NCI-H187 treated with DMSO at 0.1 percent for 48 hours (cell line): ENCODE measurements at regions not wholly inside any gene's neighbourhood (a gene's known extent, or its start where the extent isn't known, plus 50 kb on each side); places are given as distances from the start of the nearest gene placed in this dataset.
"Not testable (repeated sequence)": the region's sequence is repeated elsewhere in the genome, so short reads cannot be mapped to it uniquely, and the experiment has no call there.

Source experiments
- DNase-seq: peaks from one replicate; lab custom pipeline; 2025; lab: John Stamatoyannopoulos, UW

DNA sequence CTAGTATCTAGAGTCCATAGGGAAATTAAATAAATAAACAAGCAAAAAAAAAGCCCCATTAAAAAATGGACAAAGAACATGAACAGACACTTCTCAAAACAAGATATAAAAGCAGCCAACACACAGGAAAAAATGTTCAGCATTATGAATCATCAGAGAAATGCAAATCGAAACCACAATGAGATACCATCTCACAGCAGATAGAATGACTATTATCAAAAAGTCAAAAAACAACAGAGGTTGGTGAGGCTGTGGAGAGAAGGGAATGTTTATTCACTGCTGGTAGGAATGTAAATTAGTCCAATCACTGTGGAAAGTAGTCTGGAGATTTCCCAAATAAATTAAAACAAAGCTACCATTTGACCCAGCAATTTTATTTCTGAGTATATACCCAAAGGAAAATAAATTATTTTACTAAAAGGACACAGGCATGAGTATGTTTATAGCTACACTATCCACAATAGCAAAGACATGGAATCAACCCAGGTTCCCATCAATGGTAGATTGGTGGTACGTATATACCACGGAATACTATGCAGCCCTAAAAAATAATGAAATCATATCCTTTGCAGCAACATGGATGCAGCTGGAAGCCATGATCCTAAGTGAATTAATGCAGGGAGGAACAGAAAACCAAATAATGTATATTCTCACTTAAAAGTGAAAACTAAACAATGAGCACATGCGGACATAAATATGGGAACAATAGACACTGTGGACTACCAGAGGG, 366.5 kb upstream of the SEMA3C start:
- no peak for DNase-seq

DNA sequence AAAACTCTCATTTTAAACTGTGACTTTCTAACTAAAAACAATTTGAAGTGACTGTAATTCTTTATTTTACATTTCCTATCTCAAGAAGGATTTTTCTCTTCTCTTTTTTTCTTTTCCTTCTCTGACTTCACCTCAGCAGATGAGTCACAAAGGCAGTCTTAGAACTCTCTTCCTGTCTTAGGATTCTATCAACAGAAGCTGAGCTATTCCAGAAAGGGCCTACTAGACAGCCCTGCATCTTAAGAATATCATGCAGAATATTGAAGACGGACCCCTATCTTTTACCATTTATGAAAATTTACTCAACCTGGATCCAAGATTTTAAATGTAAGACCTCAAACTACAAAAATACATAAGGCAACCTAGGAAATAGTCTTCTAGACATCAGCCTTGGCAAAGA, 365.7 kb upstream of the SEMA3C start:
- DNase-seq, result no peak

DNA sequence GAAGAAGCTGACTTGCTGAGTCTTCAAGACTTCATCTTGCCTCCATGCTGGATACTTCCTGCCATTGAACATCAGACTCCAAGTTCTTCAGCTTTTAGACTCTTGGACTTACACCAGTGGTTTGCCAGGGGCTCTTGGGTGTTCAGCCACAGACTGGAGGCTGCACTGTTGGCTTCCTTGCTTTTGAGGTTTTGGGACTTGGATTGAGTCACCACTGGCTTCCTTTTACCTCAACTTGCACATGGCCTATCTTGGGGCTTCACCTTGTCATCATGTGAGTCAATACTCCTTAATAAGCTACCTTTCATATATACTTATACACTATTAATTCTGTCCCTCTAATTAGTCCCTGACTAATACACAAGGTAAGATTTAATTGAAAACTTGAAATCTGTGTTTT, 361.7 kb upstream of the SEMA3C start:
- DNase-seq, result no peak

DNA sequence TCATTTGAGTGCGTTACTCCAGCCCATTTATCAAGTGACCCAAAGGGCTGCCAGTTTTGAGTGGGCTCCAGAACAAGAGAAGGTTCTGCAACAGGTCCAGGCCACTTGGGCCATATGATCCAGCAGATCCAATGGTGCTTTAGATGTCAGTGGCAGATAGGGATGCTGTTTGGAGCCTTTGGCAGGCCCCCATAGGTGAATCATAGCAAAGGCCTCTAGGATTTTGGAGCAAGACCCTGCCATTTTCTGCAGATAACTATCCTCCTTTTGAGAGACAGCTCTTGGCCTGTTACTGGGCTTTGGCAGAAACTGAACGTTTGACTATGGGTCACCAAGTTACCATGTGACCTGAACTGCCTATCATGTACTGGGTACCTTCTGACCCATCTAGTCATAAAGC, 358.8 kb upstream of the SEMA3C start:
- no peak for DNase-seq

DNA sequence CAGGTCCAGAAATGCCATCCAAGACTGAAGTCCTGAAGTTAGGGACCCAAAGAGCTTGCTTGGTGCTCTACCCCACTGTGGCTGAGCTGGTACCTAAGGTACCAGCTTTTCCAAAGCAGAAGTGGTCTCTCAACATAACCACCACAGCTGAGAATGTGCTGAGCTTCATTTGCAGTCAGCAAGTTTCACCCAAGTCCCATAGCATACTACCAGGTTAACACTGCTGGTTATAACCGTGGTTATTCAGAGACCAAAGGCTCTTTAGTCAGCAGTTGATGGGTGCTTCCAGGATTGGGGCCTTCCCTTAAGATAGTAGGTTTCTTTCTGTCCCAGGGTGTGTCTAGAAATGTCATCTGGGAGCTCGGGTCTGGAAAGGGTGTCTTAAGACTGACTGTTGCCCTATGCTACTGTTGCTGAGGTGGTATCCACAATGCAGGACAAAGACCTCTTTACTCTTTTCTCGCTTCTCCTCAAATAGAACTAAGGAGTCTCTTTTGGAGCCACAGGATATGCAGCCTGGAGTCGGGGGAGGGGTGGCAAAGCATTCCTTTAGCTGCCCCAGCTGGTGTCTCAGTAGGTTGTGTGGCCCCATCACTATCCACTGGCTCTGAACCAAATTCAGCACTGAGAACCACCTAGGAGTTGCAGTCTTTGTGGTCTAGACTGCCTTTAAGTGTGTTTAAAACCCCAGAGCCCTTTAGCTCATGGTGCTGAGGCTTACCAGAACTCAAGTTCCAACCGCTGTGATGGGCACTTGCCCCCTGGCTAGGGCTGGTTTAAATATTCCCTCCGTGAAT, 354.9 kb upstream of the SEMA3C start:
- DNase-seq, result no peak

DNA sequence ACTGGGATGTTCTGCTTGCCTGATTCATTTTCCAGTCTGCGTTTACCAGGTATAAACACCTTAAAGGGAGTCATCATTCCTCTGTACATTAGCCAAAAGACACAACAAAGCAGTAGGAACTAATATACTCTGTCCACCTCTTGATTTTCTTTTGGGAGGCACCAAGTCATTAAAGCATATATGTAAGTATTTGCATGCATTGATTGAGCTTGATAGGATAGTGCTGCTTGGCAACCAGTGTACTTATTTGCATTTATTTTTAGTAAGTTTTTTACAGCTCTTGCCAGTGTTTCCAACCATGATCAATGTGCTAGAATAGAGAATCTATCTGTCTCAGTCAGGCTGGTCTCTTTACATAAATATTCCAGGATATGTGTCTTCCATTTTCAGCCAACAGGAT, 353.3 kb upstream of the SEMA3C start:
- no peak for DNase-seq

DNA sequence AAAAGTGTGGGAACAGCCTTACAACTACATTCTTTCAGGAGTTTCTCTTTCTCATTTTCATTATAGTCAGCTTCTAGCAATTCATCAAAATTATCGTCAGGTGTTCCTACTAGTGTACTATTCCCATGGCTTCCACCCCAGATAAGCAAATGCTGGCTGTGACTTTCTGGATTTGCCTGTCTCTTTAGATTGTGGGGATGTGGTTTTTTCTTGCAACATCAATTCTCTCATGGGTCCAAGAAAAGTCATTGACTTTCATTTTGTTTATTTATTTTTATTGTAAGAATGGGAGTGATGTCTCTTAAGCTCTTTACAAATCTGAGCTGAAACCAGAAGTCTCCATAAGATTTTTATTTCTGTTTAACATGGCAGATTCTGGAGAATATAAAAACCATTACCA, 349.7 kb upstream of the SEMA3C start:
- no peak for DNase-seq

DNA sequence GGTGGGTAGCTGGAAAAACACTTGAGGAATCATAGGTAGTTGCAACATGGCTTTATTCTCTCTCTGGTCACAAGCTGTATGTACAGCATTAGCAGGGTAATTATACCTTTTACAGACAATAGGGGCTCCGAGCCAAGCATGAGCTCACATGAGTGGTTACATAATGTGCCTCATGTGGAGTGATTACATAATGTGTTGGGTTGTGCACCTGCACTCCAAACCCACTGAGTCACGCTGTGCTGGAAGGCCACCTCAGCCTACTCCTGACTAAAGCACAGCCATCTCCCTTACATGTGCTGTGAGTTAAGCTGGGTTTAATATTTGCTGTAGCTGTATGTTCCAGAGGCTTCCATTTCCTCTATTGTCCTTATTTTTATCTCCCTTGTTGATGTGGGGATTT, 348.7 kb upstream of the SEMA3C start:
- DNase-seq, result no peak

DNA sequence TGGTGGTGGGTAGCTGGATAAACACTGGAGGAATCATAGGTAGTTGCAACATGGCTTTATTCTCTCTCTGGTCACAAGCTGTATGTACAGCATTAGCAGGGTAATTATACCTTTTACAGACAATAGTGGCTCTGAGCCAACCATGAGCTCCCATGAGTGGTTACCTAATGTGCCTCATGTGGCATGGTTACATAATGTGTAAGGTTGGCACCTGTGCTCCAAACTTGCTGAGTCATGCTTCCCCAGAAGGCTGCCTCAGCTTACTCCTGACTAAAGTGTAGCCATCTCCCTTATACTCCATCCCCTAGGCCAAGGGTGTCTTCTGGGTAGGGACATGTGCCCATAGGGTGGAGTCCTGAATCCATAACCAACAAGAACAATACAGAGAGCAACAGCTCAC, 345.3 kb upstream of the SEMA3C start:
- no peak for DNase-seq

DNA sequence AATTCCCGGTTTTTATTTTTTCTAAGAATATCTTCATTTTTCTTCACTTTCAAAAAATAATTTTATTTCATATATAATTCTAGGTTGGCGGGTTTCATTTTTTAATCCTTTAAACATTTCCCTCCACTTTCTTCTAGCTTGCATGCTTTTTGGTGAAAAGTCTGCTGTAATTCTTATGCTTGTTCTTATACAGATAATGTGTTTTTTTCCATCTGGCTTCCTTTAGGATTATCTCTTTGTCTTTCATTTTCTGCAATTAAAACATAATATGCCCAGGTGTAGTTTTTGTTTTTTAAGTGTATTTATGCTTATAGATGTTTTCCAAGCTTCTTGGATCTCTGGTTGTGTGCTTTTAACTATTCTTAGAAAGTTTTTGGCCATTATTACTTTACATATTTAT, 341.3 kb upstream of the SEMA3C start:
- DNase-seq, result no peak

DNA sequence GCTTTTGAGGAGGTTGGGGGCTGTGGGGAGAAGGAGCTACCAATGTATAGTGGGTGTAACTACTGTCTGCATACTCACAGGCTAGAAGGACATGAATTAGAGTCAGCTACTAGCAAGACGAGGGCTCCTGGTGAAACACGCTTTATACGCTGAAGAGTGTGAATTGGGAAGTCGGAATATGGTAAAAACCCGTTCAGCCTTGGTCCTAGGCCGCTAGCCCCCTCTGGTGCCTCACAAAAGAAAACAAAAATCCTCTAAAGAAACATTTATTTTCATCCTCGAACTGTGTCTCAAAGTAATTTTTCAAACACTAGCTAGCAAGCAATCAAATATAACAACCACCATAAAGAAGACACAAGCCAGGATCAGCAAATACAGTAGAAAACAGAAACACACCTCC, 338.1 kb upstream of the SEMA3C start:
- DNase-seq, result no peak

DNA sequence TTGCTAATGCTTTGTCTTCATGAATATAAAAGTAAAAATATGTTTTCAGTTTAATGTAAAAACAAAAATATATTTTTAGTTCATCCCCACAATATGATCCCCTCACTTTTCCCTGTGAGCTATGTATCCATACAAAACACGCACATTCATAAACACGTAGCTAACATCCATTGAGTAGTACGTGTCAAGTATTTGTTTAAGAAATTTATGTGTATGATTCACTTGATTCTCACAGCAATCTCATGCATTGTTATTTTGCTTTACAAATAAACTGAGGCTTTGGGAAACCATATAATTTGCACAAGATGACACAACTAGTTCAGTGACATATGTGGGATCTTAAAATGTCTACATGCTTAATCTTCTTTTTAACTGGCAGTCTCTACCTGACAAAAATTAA, 329.6 kb upstream of the SEMA3C start:
- DNase-seq, result no peak

DNA sequence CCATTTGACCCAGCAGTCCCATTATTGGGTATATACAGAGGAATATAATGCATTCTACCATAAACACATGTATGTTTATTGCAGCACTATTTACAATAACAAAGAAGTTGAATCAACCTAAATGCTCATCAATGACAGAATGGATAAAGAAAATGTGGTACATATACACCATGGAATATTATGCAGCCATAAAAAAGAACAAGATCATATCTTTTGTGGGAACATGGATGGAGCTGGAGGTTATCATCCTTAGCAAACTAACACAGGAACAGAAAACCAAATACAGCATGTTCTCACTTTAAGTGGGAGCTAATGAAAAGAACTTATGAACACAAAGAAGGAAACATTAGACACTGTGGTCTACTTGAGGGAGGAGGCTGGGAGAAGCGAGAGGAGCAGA, 328.5 kb upstream of the SEMA3C start:
- DNase-seq, result not testable (repeated sequence)

DNA sequence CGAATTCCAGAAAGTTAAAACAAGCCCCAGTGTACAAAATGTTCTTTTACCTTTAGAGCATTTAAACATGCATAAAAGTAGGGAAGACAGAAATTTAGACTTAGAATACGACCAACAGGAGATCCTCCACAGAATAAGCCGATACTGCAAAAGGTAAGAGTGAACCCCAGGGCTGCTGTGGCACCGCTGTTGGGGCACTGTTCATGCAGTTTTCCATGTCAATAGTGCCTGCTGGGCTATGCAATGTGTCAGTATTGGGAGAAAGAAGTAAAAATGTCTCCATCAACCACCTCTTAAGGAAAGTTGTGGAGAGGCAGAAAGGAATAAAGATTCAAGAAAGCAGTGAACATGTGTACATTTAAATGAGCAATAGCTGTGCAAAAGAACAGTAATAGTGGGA, 326.5 kb upstream of the SEMA3C start:
- no peak for DNase-seq

DNA sequence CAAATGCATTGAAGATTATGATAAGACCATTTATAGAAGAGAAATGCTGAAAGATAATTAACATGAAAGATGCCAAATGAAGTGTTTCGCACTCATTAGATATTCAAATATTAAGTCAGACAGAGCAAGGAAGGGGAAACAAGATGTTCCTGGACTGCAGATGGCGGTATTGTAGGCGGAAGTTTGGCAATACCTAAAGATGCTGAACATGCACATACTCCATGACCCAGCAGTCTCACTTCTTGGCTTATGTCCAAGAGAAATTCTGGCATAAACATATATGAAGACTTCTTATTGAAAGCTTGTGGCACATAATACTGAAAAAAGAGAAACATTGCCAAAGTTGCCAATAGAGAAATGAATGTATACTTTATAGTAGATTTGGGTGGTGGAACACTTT, 325.4 kb upstream of the SEMA3C start:
- DNase-seq, result no peak

DNA sequence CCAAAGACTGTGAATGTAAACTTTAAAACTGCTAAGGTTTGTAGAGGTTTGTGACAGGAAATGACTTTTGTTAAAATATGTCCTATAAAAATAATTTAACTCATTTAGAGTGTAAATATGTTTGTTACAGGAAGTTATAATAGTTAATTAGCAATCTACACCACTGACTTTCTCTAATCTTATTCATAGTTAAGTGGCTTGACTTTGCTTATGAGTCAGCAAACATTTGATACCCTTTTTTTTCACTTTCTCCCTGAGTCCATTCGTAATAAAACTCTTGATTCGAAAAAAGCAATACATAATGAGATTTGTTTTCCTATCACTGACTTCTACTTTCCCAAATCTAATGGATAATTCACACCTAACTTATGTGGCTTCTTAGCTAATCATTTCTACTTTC, 317.7 kb upstream of the SEMA3C start:
- DNase-seq, result no peak

DNA sequence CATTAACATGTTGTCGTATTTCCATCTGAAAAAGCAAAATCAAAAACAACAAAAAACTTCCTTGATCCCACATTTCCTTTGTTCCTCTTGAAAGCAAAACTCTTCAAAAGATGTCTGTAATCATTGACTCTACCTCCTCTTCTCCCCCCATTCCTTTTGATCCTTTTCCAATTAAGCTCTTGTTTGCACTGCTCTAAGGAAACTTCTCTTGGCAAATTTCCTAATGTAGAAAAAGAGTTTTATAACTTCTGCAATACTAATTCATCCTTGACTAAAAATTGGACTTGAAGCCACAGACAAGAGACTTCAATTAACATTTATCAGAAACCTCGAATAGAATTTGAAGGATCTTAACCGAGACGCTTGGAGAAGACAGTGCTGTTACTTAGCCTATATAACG, 317.1 kb upstream of the SEMA3C start:
- no peak for DNase-seq

DNA sequence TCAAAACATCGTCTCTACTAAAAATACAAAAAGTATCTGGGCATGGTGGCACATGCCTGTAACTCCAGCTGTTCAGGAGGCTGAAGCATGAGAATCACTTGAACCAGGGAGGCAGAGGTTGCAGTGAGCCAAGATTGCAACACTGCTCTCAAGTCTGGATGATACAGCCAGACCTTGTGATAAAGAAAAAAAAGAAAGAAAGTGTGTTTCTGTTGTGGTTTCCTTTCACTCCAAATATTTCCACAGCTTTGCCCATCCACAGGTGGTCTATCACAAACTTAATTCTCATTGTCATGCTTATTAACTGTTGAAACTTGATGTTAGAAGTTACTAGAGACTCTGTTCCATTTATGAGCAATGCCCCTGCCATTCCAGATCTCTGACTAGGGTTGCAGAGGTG, 316.0 kb upstream of the SEMA3C start:
- DNase-seq, result no peak

DNA sequence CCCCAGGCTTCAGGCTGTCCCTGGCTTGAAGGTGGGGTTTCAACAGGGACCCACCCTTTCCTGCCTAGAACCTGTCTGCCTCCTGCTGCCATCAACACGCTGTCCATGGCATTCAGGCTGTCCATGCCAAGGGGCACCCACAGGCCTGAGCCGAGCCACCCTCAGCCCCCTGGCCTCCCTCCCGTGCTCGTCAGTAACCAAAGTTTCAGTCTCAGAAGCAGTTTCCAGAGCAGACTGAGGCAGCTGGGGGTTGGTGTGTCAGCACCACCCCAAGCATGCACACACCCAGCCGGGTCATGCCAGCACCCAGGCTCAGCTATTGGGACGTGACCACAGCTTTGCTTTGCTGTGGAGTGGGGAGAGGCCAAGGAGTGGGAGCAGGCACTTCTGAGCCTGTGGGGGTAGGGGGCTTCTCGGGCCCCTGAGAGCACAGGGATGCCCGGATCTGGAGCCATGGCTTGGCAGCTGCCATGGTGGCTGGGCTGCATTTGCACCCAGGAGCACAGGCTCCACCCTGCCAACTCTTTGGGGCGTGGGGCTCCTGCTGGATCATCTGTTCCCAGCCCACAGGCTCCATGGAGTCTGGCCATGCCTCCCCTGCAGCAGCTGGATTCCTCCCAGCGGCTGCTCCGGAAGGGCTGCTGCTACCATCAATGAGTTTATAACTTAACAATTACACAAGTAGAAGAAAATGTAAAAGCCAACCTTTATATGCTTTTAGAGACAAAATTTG, 314.5 kb upstream of the SEMA3C start:
- no peak for DNase-seq

DNA sequence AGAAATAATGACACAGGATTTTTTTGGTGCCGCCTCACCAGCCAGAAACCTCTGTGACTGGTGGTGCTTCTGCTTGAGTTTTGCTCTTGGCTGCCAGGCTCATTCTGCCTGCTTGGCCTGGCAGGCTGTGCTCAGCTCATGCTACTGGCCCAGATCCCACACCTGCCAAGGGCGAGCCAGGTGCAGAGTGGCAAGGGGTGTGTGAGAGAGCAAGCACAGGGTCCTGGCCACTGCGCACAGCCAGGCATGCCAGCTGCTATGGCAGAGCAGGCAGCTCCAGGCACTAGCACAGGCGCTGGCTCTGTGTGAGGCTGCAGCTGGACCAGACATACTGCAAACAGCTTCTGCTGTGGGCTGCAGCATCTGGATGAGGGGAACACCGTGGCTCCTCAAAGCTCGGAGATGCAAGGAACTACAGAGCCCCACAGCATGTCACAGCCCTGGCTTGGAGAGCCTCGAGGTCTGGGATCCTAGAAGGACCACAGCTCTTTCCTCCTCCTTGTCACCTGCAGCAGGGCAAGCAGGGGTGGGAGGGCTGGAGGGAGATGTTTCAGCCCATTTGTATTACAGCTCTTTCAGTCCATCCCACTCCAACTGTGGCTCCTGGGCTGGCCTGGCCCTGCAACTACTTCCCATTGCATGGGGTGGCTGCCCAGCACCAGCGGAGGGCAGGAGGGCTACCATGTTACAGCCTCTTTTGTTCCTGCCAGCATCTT, 313.4 kb upstream of the SEMA3C start:
- no peak for DNase-seq

DNA sequence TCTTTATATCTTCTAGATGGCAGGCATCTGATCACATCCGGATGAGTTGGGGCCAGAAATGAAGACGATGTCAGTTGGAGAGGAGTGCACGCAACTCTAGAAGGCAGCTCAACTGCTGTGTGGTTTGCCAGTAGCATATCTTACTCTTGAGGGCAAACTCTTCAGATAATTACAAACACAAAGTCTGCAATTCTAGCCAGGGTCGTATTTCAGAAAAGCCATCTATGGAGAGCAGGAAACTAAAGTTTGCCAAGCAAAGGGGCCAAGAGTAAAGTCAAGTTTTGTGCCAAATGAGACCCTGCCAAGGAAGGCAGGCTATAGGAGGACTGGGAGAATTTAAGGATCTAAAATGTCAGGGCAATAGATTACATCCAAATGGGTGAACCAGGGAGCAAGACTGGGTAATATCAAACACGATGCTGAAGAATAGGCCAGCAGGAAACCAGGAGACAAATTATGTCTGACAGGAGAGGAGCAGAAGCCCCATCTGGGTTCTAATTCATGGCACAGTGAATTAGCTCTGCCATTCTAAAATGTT, 312.5 kb upstream of the SEMA3C start:
- no peak for DNase-seq

DNA sequence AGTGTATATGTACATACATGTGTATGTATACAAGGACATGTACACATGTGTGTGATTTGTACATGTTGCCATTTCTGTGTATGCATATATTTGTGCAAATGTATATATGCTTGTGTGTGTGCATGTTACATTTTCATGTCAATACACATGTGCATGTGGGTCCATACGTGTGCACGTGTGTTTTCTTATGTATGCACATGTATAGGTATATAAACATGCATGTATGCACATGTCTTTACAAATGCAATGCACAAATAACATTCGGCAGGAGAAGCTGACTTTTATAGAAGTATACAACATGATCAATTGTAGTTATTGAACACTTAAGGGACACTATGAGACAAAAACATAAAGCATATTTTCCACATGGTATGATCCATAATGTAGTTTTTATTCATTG, 307.4 kb upstream of the SEMA3C start:
- DNase-seq, result no peak
